G401.6 (cell line): ENCODE measurements at regions not wholly inside any gene's neighbourhood (a gene's known extent, or its start where the extent isn't known, plus 50 kb on each side); places are given as distances from the start of the nearest gene placed in this dataset.

ENCODE experiments used
- FAIRE-seq: peaks from 2 replicates; lab custom pipeline; 2012; peaks lifted over from hg19 to GRCh38; lab: Jason Lieb, UNC

DNA sequence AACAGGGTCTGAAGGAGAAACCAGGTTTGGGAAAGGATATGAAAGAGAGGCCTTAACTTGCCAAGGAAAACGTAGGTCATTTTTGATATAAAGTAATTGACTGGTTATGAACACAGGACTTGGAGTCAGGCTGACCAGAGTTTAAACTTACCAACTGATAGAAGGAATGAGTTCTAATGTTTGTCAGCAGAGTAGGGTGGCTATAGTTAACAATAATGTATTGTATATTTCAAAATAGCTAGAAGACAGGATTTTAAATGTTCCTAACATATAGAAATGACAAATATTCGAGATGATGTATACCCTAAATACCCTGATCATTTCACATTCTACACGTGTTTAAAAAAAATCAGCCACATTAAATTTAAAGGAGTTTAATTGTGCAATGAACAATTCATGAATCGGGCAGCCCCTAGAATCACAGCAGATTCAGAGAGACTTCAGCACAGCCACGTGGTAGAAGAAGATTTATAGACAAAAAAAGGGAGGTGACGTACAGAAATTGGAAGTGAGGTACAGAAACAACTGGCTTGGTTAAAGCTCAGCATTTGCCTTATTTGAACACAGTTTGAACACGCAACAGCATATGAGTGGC is 52.5 kb upstream of the PLEKHG7 start:
- FAIRE-seq = no peak

DNA sequence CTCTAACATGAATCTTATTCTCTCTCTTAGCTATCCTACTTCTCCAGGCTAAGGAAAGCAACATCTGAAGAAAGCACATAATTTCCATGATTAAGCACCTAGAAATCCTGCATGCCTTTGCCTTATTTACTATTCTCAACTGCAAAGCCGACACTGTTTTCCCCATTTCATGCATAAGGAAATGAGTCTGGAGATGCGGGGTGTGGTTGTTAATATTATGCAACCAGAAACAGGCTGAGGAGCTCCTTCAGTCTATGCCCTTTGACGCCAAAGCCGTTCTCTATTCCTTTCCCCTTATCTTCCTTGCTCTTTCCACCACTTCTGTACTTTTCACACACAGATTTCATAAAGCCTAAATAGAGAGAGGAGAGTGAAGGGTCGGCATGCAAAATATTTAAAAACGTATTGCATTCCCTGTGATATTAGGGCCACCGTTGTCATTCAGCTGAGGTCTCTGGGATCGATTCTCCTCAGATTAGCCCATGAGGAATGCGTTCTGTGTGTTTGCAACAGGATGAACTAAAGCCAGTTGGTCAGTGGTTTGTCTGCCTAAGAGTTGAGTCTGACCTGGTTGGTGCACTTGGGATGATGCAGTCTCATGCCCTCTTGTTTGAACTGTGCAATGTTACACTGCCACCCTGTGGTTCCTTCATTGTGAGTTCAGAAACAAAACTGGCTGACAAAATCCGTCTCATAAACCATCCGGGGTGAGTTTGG is 53.1 kb upstream of the PLEKHG7 start:
- no peak for FAIRE-seq

DNA sequence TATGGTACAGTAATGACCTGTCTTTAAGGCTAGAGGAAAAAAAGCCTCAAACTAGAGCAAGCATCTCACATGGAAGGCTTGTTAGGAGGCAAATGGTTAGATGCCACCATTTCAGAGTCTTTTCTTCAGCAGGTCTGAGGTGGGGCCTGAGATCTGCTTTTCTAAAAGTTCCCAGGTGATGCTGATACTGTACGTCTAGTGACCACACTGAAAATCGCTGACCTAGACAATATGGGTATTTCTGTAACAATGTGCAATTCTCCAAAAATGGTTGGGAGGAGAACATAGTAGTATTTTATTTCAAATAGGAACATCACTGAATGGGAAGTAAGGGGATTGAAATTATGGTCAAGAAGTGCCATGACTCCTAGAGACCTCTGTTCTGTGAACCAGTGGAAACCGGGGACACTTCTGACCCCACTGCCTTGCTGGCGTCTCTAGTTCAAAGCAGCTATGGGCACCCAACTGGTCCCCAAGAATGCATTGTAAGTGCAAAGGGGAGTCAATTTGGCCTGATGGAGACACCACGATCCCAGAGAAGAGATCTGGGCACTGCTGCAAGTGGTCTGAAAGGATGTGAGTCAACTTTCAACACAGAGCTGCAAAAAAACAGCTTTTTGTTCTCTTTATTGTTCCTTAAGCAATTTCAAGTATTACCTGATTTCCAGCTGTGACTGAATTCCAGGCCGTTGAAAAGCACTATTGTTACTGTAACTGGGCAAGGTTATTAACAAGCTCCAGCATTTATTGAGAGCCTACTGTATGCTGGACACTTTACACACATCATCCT is 54.4 kb upstream of the PLEKHG7 start:
- FAIRE-seq = no peak

DNA sequence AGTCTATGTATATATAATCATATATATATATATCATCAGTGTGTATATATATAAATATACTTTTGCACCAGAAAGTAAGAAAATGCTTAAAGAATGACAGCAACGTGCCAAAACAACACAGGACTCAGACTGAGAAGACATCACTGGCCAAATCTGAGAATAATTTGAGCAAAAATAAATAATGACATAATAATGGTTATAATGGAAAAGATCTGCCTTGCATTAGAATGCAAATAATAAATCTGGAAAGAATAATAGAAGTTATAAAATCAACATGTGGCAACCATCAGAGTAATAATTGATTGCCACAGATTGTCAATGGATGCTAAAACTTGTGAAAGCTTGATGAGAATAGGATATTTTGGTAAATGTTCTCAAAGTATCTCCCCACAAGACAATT is 61.5 kb upstream of the PLEKHG7 start:
- no peak for FAIRE-seq

DNA sequence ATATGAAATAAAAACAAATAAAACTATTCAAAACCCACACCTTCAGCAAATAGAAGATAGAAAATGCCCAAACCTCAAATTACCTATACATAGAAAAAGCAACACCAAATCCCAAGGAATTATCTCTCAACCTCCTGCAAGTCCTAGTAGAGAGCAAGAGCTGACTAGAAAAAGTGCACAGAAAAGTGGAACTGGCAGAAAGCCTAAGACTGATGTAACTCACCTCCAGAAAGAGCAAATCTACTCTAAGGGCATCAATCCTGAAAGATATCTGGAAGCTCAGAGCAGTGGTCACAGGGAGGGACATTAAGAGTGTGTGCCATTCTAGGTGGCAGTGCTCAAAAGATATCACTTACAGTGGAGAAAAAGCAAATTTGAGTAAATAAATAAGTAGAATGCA is 62.1 kb upstream of the PLEKHG7 start:
- FAIRE-seq = no peak

DNA sequence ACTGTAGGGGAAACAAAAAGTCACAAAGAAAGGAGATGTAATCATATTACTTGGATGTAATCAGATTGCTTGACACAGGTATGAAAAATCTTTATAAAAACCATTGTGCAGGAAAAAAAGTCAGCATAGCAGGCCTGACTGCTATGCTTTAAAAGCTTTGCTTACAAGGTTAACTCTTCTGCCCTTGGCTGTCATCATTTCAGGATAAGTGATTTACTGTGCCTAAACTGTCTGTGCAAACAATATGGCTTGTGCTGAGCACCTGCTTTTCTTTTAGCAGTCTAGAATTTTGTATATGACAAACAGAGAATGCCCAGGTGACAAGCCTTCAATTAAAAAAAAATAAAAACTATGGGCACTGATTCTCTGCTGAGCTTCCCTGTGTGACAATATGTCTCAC is 63.8 kb upstream of the PLEKHG7 start:
- no peak for FAIRE-seq

DNA sequence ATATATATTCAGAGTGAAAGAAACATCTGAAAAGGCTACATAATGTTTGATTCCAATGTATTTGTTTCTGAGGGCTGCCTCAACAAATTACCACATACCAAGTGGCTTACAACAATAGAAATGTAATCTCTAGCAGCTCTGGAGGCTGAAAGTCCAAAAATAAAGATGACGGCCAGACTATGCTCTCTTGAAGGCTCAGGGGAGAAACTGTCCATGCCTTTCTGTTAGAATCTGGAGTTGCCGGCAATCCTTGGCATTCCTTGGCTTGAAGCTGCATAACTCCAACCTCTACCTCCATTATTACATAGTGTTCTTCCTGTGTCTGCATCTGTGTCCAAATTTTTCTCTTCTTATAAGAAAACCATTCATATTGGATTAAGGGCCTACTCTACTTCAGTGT is 68.1 kb upstream of the PLEKHG7 start:
- no peak for FAIRE-seq

DNA sequence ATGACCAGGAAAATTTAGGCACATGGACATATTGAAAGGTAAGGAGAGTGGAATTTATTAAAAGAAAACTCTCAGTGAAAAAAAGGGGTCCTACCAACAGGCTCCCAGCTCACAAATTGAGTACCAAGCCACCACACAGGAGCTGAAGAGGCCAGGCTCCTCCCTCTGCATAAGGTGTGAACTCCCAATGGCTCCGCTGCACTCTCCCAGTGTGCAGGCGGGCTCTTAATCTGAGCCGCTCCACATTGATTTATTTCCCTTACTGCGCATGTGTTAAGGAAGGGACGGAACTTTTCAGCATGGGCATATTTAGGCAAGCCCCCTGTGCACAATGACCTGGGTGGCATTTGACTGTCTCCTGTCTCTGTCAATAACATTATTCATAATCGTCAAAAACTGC is 68.6 kb upstream of the PLEKHG7 start:
- no peak for FAIRE-seq

DNA sequence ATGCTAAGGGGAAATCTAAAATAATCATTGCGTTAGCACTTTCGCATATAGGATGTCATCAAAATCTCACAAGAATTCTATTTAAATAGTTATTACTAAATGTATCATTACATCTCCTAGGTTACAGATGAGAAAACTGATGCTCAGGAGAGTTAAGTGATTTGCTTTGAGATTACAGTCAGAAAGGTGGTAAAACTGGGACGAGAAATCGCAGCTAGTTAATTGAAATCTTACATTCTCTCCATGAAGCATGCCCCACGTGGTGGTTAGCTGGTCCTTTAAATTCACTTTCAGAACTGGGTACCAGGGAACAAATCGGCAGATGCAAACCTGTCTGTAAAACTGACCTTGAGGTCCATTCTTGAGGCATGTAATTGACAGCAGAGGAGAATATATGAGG is 71.8 kb upstream of the PLEKHG7 start:
- FAIRE-seq = no peak

DNA sequence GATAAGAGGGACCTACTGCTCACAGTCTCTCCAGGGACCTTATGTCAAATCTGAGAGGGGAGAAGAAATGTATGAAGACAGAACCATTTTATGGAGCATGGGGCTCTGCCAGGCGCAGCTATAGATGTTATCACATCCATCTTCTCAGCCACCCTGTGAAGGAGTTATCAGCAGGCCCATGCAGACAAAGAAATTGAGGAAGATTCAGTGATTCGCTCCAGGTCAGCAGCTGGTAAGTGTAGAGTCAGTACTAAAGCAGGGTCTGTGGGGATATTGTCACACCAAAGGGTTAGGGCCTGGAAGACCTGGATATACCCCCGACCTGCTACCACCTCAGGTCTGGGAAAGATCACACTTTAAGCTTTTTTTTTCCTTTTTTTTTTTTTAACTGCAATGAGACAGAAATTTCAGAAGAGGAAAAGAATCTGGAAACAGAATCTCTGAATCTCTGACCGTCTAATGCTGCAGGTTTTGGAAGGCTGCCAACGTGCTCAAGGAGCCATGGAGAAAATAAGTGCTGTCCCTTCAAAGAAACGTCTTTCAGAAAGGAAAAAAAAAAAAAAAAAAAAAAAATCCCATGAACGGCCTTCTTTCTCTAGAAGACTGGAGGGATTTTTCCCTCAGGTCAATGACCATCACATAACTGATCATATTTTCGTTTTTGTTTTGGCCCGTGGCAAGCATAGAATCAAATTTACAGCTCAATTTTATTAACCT is 73.3 kb upstream of the PLEKHG7 start:
- no peak for FAIRE-seq

DNA sequence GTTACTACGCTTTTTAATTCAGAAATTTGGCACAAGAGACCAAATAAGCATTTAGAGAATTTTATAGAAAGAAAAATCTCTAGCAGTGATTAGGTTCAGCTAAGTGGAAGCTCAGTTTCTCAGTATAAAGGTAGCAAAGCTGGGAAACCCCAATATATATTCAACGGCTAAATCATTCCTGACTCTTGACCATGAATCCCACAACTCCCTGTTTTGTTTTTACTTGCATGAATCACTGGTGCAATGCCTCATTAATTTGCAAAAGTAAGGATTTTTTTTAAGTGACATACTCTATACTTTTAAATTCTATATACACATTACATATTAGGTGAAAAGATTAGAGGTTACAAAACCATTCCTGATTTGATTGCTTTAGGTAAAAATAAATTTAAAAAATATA is 74.3 kb upstream of the PLEKHG7 start:
- FAIRE-seq = no peak

DNA sequence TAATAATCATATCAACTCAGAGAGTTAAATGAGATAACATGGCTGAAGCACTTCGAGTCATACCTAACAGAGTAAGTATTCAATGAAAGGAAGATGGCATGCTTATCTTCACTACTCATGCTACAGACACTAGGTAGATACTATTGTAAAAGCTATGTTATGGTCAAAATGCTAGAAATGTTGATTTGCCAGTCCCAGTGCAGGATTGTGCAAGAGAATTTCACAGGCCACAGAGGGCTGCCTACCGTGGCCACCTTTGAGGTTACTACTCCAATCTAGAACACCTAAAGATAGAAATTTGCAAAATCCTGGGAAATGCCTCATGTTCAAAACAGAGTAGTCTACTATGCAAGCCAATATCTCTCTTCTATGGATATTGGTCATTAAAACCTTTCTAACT is 75.3 kb upstream of the PLEKHG7 start:
- FAIRE-seq = no peak

DNA sequence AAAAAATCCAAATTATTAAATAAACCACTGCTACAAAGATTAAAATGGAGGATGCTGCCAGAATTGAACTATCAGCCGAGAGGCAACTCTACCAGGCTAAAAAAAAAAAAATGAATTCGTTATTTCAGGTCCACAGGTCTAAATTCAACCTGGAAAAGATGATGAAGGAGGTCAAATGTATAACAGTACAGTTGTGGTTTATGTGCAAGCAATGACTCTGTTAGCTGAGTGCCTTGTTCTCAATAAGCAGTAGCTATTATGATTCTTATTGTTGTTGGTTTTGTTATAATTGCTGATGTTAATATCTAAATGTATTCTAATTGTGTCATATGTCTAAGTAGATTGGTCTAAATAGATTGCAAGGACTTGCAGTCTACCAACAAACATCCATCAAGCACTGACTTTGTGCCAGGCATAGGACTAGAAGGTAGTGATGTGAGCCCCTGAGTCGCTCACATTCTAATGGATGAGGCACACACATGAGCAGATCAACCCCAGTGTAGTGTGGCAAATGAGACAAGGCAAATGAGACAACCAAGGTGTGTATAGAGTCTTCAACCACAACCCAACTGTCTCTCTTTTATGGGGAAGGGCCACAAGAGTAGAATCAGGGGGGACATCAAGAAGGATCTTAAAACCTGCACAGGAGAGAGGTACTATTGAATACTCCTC is 77.0 kb upstream of the PLEKHG7 start:
- no peak for FAIRE-seq

DNA sequence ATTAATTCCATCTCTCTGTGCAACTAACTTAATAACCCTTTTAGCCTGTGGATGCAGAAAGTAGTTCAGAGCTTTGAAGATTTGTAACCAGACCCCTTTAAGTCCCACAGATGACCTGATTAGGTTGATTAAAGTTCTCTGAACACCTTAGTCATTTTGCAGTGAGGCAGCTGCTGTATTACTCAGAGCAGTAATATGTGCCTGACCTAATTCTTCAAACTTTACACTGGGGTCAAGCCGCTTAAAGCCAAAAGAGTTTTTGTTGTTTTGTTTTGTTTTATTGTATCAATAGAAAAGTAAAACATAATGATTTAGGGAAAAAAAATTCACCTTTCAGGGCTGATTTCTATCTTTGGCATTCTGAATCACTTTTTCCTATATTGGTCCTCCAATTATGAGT is 78.6 kb upstream of the PLEKHG7 start:
- no peak for FAIRE-seq

DNA sequence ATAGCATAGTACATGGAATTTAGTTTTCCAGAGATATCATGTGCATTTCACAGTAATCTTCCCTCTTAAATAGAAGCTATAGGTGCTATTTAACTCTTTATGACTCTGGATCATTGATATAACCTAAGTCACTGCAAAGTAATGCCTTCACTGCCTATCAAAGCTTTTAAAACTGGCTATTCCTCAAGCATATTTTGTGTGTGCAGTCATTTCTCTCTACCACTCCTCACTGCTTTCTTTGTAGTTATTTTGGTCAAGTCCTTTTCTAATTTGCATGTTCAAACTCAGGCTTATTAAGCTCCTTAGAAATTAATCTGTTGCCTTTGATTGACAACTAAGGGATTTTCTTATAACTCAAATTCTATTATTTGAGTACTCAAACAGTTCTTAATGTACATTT is 79.4 kb upstream of the PLEKHG7 start:
- FAIRE-seq = no peak

DNA sequence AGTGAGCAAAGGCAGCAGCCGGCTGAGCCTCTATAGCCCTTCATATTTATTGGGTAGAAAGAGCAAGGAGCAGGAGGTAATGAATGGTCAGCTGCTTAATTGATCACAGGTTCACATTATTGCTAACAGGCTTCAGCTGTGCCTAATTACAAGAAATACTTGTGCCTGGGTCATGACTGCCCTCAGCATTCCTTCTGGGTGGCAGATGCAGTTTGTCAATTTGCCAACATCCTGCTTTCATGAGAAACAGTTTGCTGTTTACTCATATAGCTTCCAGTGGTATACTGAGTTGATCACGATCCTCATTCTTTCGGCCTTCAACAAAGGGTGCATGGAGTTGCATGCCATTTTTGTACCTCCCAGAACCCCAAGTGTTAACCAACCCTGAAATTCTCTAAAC is 81.0 kb upstream of the PLEKHG7 start:
- FAIRE-seq = no peak

DNA sequence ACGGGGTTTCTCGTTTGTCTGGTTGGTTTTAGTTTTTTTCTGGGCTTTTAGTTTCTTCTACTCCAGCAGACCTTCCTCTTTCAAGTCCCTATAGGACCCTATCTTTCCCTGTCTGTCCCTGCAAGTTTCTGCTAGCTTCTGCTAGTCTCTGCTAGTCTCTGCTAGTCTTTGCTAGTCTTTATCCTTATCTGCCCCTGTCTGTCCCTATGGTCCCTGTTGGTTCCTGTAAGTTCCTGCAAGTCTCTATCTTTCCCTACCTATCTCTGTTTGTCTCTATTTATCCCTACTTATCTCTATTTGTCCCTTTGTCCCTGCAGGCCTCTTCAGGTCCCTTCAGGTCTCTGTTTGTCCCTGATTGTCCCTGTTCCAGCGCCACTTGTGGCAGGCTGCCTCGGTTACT is 81.5 kb upstream of the PLEKHG7 start:
- FAIRE-seq = no peak

DNA sequence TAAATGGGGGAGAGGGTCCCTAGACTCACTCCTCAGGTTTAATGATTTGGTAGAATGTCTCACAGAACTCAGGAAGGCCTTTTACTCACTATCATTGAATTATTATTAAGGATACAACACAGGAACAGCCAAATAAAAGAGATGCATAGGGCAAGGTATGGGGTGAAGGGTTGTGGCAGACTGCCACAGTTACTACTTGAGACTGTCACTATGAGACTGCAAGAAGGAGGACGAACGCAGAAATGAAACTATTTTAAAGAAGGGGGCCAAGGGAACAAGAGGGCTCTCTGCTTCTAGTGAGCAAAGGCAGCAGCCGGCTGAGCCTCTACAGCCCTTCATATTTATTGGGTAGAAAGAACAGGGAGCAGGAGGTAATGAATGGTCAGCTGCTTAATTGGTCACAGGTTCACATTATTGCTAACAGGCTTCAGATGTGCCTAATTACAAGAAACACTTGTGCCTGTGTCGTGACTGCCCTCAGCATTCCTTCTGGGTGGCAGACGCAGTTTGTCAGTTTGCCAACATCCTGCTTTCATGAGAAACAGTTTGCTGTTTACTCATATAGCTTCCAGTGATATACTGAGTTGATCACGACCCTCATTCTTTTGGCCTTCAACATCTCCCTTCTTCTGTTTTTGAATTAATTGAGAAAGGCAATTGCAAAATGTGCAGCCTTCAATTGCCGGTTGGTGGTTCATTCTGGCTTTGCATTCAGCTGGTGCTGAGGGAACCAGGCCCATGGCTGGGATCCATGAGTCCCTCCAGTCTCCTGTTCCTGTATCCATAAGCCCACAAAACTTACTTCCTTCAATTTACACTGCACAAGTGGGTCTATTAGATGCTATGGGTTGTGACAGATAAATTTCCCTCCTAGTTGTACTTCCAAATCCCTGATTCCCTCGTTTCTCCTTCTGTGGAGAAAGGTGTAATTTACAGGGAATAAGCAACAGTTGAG is 82.8 kb upstream of the PLEKHG7 start:
- FAIRE-seq = no peak

DNA sequence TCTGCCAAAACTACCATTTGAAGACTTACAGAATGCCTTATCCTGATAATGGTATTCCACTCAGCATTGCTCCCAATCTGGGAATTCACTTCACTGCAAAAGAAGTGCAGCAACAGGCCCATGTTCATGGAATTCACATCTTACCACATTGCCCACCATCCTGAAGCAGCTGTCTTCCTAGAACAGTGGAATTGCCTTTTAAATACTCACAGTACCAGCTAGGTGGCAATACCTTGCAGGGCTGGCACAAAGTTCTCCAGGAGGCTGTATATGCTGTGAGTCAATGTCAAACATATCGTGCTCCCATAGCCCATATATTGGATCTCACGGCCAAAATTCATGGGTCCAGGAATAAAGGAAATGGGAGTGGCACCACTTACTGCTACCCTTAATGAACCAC is 83.8 kb upstream of the PLEKHG7 start:
- no peak for FAIRE-seq

DNA sequence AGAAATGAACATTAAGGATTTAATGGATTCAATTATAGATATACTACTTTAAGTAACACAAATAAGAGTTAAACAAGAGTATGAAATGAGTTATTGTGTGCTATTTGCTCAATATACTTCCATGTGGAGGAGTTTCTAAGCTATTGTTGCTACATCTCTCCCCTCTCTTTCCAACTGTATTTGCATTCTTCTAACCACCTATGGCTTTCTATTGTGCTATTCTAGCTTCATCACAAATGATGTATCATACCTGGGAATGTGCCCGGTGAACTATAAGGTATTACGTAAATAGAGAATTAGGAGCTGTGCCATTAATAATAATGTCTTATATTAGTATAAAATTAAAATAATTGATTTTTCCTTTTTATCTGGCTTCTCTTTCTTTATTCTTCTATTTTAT is 87.1 kb upstream of the PLEKHG7 start:
- FAIRE-seq = no peak

DNA sequence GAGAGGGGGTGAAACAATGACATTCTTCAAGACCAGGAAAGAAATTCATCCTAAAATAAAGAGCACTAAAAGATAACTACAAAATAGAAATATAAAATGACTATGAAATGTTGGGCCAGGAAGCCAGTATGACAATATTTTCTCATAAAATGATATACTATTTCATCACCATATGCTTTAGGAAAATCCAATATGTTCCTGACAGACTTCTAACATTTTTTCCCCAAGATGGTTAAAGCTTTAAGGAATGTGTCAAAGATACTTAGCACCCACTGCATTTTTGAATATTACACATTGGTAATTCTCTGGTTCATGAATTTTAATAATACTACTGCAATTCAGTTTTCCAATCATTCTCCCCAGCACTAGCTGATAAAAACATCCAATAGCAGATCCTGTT is 87.7 kb upstream of the PLEKHG7 start:
- no peak for FAIRE-seq
